ENCODE measurements at regions not wholly inside any gene's neighbourhood (a gene's known extent, or its start where the extent isn't known, plus 50 kb on each side); places are given as distances from the start of the nearest gene placed in this dataset.

DNA sequence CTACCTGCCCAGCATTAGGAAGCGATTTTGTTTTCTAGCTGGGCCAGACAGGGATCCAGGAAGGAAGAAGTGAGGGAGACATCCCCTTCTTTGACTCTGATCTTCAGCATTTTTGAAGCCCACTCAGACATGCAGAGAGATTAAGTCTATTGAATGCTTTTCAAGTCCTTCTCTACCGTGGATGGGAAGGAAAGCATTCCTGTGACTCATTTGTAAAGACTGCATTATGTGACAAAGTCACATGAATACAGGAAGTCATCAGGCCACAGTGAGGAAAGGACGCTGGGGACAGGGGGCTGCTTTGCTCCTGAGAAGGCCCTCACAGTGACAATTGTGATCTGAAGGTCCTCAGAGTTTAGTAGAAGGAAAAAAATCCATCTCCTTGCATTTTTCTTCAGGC lies 67.4 kb upstream of the GBA3 start:
- TF ChIP-seq, protein P1, sequence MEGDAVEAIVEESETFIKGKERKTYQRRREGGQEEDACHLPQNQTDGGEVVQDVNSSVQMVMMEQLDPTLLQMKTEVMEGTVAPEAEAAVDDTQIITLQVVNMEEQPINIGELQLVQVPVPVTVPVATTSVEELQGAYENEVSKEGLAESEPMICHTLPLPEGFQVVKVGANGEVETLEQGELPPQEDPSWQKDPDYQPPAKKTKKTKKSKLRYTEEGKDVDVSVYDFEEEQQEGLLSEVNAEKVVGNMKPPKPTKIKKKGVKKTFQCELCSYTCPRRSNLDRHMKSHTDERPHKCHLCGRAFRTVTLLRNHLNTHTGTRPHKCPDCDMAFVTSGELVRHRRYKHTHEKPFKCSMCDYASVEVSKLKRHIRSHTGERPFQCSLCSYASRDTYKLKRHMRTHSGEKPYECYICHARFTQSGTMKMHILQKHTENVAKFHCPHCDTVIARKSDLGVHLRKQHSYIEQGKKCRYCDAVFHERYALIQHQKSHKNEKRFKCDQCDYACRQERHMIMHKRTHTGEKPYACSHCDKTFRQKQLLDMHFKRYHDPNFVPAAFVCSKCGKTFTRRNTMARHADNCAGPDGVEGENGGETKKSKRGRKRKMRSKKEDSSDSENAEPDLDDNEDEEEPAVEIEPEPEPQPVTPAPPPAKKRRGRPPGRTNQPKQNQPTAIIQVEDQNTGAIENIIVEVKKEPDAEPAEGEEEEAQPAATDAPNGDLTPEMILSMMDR (IDR thresholded peaks at IDR 0.05): no peak
- no peak for TF ChIP-seq POLR2A (IDR thresholded peaks at IDR 0.05; ENCODE audit: low read length)
- TF ChIP-seq CEBPB (IDR thresholded peaks at IDR 0.05): no peak
- TF ChIP-seq, protein P2, sequence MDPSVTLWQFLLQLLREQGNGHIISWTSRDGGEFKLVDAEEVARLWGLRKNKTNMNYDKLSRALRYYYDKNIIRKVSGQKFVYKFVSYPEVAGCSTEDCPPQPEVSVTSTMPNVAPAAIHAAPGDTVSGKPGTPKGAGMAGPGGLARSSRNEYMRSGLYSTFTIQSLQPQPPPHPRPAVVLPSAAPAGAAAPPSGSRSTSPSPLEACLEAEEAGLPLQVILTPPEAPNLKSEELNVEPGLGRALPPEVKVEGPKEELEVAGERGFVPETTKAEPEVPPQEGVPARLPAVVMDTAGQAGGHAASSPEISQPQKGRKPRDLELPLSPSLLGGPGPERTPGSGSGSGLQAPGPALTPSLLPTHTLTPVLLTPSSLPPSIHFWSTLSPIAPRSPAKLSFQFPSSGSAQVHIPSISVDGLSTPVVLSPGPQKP (IDR thresholded peaks at IDR 0.05; ENCODE audit: low read depth, low read length): no peak
- TF ChIP-seq, protein P3, sequence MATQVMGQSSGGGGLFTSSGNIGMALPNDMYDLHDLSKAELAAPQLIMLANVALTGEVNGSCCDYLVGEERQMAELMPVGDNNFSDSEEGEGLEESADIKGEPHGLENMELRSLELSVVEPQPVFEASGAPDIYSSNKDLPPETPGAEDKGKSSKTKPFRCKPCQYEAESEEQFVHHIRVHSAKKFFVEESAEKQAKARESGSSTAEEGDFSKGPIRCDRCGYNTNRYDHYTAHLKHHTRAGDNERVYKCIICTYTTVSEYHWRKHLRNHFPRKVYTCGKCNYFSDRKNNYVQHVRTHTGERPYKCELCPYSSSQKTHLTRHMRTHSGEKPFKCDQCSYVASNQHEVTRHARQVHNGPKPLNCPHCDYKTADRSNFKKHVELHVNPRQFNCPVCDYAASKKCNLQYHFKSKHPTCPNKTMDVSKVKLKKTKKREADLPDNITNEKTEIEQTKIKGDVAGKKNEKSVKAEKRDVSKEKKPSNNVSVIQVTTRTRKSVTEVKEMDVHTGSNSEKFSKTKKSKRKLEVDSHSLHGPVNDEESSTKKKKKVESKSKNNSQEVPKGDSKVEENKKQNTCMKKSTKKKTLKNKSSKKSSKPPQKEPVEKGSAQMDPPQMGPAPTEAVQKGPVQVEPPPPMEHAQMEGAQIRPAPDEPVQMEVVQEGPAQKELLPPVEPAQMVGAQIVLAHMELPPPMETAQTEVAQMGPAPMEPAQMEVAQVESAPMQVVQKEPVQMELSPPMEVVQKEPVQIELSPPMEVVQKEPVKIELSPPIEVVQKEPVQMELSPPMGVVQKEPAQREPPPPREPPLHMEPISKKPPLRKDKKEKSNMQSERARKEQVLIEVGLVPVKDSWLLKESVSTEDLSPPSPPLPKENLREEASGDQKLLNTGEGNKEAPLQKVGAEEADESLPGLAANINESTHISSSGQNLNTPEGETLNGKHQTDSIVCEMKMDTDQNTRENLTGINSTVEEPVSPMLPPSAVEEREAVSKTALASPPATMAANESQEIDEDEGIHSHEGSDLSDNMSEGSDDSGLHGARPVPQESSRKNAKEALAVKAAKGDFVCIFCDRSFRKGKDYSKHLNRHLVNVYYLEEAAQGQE (IDR thresholded peaks at IDR 0.05): no peak
- no peak for TF ChIP-seq POLR2AphosphoS2 (conservative IDR thresholded peaks at IDR 0.05; ENCODE audit: low read length)
- TF ChIP-seq, protein P4, sequence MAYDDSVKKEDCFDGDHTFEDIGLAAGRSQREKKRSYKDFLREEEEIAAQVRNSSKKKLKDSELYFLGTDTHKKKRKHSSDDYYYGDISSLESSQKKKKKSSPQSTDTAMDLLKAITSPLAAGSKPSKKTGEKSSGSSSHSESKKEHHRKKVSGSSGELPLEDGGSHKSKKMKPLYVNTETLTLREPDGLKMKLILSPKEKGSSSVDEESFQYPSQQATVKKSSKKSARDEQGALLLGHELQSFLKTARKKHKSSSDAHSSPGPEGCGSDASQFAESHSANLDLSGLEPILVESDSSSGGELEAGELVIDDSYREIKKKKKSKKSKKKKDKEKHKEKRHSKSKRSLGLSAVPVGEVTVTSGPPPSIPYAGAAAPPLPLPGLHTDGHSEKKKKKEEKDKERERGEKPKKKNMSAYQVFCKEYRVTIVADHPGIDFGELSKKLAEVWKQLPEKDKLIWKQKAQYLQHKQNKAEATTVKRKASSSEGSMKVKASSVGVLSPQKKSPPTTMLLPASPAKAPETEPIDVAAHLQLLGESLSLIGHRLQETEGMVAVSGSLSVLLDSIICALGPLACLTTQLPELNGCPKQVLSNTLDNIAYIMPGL (CRISPR knock-in tag; IDR thresholded peaks at IDR 0.05; ENCODE audit: borderline replicate concordance): no peak
- no peak for TF ChIP-seq RARB (CRISPR knock-in tag; IDR thresholded peaks at IDR 0.05)
- no peak for TF ChIP-seq RCOR1 (IDR thresholded peaks at IDR 0.05; ENCODE audit: low read depth, low read length)
- no peak for TF ChIP-seq EP300 (IDR thresholded peaks at IDR 0.05)
- TF ChIP-seq CHD2 (IDR thresholded peaks at IDR 0.05; ENCODE audit: low read length, partially characterized antibody): no peak
- no peak for TF ChIP-seq KDM5A (IDR thresholded peaks at IDR 0.05)
- TF ChIP-seq, protein P5, sequence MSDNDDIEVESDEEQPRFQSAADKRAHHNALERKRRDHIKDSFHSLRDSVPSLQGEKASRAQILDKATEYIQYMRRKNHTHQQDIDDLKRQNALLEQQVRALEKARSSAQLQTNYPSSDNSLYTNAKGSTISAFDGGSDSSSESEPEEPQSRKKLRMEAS (IDR thresholded peaks at IDR 0.05): no peak
- TF ChIP-seq MAFK (IDR thresholded peaks at IDR 0.05; ENCODE audit: partially characterized antibody): no peak
